ENCODE measurements at regions not wholly inside any gene's neighbourhood (a gene's known extent, or its start where the extent isn't known, plus 50 kb on each side); places are given as distances from the start of the nearest gene placed in this dataset.
"Not testable (repeated sequence)": the region's sequence is repeated elsewhere in the genome, so short reads cannot be mapped to it uniquely, and the experiment has no call there.

- no peak for DNase-seq
Measured at GRCh38 chr3:109918740-109919139, 581.4 kb upstream of the DPPA4 start.

DNA sequence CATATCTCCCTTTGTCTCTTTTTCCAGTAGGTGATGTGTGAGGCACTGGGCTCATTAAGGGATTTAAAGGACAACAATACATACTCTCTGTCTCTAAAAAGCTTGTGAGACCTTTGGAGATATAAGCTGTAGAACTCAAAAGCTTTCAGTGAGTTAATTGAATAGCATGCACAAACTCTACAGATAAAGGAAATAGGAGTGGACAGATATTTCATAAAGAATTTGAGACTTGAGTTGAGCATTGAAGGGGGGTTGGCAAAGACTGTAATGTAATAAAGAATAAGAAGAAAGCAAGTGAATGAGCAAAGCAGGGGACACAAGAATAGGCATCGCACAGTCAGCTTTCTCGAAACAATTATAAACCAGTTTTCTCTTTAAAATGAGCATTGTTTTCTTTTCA lies 583.4 kb upstream of the DPPA4 start:
- no peak for DNase-seq

DNA sequence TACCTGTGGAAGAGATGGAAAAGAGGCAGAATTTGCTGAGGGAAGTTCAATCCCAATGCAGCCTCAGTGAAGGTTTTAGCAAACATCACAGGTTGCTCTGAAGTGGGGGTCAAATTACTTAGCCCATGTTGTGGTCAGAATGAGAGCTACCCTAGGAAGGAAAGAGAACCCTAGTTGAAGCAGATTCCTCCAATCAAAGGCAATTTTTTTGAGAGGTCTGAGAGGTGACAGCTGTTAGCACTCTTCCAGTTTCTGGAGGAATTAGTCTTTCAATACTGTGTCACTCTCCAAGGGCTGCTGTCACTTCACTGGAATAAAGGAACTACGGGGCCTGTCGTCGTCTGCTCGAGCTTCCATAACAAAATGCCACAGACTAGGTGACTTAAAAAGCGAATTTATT lies 584.2 kb upstream of the DPPA4 start:
- DNase-seq: no peak

DNA sequence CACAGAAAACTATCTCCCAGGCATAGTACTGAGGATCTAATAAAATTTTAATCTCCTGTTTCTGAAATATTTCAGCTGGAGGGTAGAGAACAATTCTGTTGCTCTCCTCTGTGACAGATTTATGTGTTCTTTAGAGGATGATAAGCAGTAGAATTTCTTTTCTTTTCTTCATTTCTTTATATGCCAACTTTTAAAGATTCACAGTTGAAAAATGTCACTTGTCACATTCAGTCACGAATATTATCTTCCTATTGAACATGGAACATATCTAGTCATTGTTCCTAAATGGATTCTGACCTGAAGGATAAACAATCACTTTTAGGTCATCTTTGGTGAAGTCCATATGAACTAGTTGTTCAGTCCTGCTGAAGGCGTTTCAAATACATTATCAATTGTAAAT lies 585.5 kb upstream of the DPPA4 start:
- no peak for DNase-seq

DNA sequence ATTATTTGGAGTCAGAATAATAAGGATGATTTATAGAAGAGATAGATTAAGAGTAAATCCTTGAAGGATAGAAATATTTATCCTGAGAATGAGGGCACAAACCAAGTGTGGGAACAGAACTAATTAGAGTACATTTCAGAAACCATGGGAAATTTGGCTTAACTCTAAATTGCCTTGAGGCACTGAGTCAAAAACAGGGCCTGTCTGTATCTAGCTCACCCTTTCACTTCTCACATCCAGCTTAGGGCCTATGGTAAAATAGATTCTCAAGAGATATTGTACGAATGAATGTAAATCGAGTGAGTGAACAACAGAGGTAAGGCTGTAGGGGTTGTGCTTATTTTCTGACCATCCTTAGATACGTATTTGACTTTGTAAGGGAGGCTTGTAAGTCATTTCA lies 586.1 kb upstream of the DPPA4 start:
- no peak for DNase-seq

- no peak for DNase-seq
Measured at GRCh38 chr3:109924196-109924595, 586.9 kb upstream of the DPPA4 start.

- DNase-seq: no peak
Measured at GRCh38 chr3:109926376-109926775, 589.0 kb upstream of the DPPA4 start.

GRCh38 chr3:109927161-109927560 lies 589.8 kb upstream of the DPPA4 start:
- DNase-seq: no peak

DNA sequence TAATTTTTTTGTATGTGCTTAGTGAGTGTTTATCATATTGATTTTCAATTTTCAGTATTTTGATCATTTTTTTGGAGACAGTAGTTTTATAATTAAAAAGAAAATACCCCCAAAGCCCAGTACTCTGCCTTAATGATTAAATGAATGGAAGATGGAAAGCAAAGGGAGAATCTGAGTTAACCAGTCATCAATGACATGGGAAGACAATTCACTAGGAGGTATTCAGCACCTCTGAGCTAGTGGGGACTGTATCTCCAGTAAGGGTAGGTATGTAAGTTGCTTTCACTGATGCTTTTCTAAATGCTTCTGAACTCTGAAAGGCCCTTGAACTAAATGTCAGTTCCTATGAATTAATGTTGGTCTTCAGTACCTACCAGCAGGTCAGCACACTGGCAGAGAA lies 590.4 kb upstream of the DPPA4 start:
- no peak for DNase-seq

DNA sequence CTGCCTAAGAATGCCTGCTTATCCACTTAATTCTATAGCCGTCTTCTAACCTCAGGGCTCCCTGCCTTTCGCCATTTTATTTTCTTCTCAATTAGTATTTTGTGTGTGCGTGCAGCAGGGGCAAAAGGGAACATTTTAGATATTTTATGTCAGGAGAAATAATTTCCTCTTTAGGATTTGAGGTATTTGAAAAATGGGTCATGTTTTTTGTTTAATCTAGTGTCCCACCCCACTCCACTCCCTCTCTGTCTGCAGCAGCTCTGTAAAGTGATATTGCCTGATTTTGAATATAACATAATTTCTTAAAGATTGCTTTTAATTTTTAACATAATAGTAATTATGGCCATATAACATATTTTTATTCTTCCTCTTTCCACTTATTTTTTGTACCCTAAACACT lies 593.2 kb upstream of the DPPA4 start:
- no peak for DNase-seq

DNA sequence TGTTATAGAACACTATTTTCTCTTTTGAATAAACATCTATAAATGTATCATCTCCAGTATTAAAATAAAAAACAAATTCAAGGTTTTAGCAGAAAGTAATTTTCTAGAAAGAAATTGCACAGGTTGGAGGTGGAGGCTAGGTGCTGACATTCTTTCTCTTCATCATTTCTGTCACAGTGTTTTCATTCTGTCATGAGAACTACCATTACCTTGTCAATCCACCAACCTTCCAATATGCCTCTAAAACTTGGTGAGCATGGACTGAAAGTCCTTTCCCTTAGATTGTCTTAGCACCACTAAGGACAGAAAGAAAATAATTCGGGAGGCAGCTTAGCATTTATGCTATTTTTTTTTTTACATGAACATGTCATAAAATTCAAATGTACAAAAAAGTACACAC lies 596.2 kb upstream of the DPPA4 start:
- no peak for DNase-seq

- no peak for DNase-seq
Measured at GRCh38 chr3:109939817-109940216, 602.5 kb upstream of the DPPA4 start.

DNA sequence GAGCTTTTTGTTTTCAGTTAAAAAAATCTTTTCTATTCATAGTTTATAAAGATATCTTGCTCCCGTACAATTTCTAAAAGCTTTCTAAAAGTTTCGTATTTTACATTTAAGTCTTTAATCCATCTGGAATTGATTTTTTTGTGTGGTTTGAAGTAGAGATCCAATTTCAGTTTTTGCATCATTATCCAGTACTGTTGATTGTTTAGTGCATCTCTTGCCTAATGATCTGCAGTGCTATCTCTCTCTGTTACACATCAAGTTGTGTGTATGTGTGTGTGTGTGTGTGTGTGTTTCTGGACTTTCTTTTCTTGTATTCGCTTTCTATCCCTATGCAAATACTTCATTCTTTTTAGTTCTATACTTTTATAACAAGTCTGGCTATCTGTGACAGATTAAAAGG lies 605.8 kb upstream of the DPPA4 start:
- DNase-seq: no peak

GRCh38 chr3:109944836-109945235 lies 607.5 kb upstream of the DPPA4 start:
- DNase-seq: no peak

DNA sequence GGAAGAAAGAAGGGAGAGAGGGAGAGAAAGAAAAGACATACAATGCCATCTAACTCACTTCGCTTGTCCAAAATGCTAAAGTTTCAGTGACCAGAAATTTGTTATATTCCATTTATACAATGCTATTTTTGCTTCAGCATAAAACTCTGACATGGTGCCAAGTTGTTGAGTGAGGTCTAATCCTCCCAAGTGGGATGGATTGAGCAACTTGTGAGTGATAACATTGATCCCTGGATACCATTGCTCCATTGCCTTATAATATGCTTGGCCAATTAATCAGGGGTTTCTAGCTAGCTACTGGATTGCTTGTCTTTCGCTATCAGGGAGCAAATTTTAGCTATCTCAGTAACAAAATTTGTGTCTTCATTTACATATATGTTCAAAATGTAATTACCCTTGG lies 615.6 kb upstream of the DPPA4 start:
- DNase-seq: no peak

- peak in 1 of 2 experiments; percentile 25 for DNase-seq
Measured at GRCh38 chr3:109963831-109964230, 626.5 kb upstream of the DPPA4 start.

GRCh38 chr3:109973733-109974132 lies 636.4 kb upstream of the DPPA4 start:
- no peak for DNase-seq

DNA sequence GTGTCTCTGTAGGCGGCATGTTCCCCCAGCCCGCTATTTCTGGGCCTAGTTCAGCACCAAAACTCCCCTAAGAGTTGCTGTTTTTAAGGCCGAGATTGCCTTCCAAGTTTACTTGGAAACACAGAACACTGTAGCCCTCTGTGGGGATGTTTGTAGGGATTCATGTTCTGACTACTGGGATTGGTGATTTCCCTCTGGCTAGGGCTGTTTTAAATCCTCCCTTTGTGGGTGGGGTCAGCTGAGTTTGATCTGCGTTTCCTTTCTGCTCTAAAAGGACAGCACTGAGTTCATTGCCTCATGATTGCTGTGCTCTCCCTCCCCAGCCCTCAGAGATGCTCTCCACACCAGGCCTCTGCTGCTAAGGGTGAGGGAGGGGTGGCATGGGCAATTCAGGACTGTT lies 640.6 kb upstream of the DPPA4 start:
- no peak for DNase-seq

DNA sequence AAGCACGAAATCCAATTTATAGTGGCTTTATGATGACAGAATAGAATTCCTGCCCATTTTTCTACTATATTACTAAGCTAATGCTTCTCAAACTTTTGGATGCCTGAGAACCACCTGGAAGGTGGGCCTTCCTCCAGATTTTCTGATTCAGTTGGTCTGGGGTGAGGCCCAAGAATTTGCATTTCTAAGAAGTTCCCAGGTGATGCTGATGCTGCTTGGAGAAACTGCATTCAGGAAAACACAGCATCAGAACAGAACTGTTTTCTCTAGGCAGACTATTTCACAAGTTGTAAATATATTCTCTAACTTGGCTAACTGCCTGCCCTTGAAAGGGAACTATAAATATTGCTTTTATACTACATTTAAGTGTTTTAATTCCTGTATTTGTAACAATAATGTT lies 644.9 kb upstream of the DPPA4 start:
- no peak for DNase-seq

- DNase-seq: no peak
Measured at GRCh38 chr3:109984976-109985375, 647.6 kb upstream of the DPPA4 start.

GRCh38 chr3:109985943-109986555 lies 648.7 kb upstream of the DPPA4 start:
- no peak for DNase-seq

DNA sequence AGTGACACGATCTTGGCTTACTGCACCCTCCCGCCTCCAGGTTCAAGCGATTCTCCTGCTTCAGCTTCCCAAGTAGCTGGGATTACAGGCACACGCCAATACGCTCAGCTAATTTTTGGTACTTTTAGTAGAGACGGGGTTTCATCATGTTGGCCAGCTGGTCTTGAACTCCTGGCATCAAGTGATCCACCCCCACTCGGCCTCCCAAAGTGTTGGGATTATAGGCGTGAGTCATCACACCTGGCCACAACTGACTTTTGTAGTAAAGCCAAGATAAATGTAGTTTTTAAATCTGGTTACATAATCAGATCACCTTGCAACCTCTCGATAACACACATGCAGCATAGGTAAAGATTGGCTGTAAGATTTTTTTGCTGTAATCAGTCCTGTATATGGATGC lies 657.5 kb upstream of the DPPA4 start:
- no peak for DNase-seq

GRCh38 chr3:109995377-109995776 lies 658.0 kb upstream of the DPPA4 start:
- DNase-seq: no peak

- not testable (repeated sequence) for DNase-seq
Measured at GRCh38 chr3:110001905-110002304, 664.6 kb upstream of the DPPA4 start.

DNA sequence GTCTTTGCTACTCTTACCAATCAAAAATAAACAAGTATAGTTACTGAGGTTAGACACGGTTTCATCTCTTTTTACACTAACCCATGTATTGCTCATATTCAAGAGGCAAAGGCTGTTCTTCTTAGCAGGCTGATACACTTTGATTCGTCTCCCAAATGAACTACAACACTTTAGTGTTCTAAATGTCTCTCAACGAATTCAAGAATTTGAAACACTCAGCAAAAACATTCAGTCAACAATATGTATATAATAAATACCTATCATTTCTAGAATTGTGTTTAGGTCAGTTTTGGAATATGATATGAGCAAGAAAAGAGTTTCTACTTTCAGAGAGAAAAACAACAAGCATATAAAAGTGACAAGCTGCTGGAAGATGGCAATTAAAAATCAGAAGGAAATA lies 669.6 kb upstream of the DPPA4 start:
- DNase-seq: no peak

Measured in NCI-H1930 (cell line).